ENCODE measurements at regions not wholly inside any gene's neighbourhood (a gene's known extent, or its start where the extent isn't known, plus 50 kb on each side); places are given as distances from the start of the nearest gene placed in this dataset.

- no peaks in the 10 kb centered on the region for H3K9me3 ChIP-seq (ENCODE audit: low read length)
- no peak overlapping the region for H3K9ac ChIP-seq (ENCODE audit: insufficient read depth, low read depth, low read length)
- H3K27ac ChIP-seq (ENCODE audit: extremely low read length, insufficient read depth, low read length), result no peak overlapping the region
- DNase-seq (ENCODE audit: low spot score) (no peak), FAIRE-seq (no peak), ATAC-seq (no peak)
- H4K20me1 ChIP-seq (ENCODE audit: insufficient read depth, low read length), result no peaks in the 10 kb centered on the region
- WGBS (ENCODE audit: low lambda C conversion rate), result 0% methylated on average over 3 of the region's 3 CpGs
- H3K79me2 ChIP-seq (ENCODE audit: insufficient read depth, low read length), result no peaks in the 10 kb centered on the region
- no TSS peak for BruUV-seq (replicated peaks)
- H3K36me3 ChIP-seq (replicated peaks in 1 of 2; ENCODE audit: control insufficient read depth in 1 of 2, insufficient read depth in 2 of 2, low read length in 2 of 2), result no peaks in the 10 kb centered on the region
- no peak overlapping the region for H2AFZ ChIP-seq (ENCODE audit: low read length)
- intact Hi-C loops (cut with micrococcal nuclease; ENCODE audit: unreplicated experiment), result no loop called here
- no peak for TF ChIP-seq MXD4 (CRISPR knock-in tag; IDR thresholded peaks at IDR 0.05)
- TF ChIP-seq ZNF441 (CRISPR knock-in tag; IDR thresholded peaks at IDR 0.05; ENCODE audit: borderline replicate concordance), result no peak
- no peak for TF ChIP-seq ESRRA (CRISPR knock-in tag; IDR thresholded peaks at IDR 0.05; ENCODE audit: low read depth)
- no peak for TF ChIP-seq ARID4A (CRISPR knock-in tag; IDR thresholded peaks at IDR 0.05; ENCODE audit: borderline replicate concordance)
- TF ChIP-seq, protein P1, sequence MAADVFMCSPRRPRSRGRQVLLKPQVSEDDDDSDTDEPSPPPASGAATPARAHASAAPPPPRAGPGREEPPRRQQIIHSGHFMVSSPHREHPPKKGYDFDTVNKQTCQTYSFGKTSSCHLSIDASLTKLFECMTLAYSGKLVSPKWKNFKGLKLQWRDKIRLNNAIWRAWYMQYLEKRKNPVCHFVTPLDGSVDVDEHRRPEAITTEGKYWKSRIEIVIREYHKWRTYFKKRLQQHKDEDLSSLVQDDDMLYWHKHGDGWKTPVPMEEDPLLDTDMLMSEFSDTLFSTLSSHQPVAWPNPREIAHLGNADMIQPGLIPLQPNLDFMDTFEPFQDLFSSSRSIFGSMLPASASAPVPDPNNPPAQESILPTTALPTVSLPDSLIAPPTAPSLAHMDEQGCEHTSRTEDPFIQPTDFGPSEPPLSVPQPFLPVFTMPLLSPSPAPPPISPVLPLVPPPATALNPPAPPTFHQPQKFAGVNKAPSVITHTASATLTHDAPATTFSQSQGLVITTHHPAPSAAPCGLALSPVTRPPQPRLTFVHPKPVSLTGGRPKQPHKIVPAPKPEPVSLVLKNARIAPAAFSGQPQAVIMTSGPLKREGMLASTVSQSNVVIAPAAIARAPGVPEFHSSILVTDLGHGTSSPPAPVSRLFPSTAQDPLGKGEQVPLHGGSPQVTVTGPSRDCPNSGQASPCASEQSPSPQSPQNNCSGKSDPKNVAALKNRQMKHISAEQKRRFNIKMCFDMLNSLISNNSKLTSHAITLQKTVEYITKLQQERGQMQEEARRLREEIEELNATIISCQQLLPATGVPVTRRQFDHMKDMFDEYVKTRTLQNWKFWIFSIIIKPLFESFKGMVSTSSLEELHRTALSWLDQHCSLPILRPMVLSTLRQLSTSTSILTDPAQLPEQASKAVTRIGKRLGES (CRISPR knock-in tag; IDR thresholded peaks at IDR 0.05; ENCODE audit: borderline replicate concordance), result no peak
- no peak for TF ChIP-seq ZIK1 (CRISPR knock-in tag; IDR thresholded peaks at IDR 0.05; ENCODE audit: borderline replicate concordance, low read depth)
- TF ChIP-seq, protein P2, sequence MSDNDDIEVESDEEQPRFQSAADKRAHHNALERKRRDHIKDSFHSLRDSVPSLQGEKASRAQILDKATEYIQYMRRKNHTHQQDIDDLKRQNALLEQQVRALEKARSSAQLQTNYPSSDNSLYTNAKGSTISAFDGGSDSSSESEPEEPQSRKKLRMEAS (IDR thresholded peaks at IDR 0.05), result no peak
- TF ChIP-seq POLR2AphosphoS5 (IDR thresholded peaks at IDR 0.05; ENCODE audit: low read depth, low read length), result no peak
- no peak for TF ChIP-seq ZBTB21 (CRISPR knock-in tag; IDR thresholded peaks at IDR 0.05)
- TF ChIP-seq SALL2 (CRISPR knock-in tag; IDR thresholded peaks at IDR 0.05), result no peak
- ChIA-PET POLR2A (no interaction called here), CTCF (ENCODE audit: low intra/inter-chr PET ratio, low total read pairs) (no interaction called here)
- no peak overlapping the region for H3K4me2 ChIP-seq (ENCODE audit: low read depth, low read length)
- H3K4me3 ChIP-seq (replicated peaks in 1 of 3; ENCODE audit: insufficient read depth in 1 of 3, low read depth in 2 of 3, low read length in 3 of 3), result no peak overlapping the region
- peaks cover 2 to 22% of the 10 kb centered on the region in 2 experiments; a peak in 3 of 5 replicates for H3K27me3 ChIP-seq (ENCODE audit: control insufficient read depth in 1 of 2, insufficient read depth in 2 of 2, low read length in 2 of 2)
- in situ Hi-C loops (cut with HindIII; ENCODE audit: extremely low pct_ligation_motif_present, low pct_unique_long_range_greater_than_20kb), result no loop called here
- no peaks in the 10 kb centered on the region for H3K4me1 ChIP-seq (ENCODE audit: insufficient read depth, low read length)
Measured at GRCh38 chr11:120037111-120037510, 100.8 kb downstream of the TRIM29 start.

Measured in HepG2 (cell line).